Urinary bladder (tissue), 3 donors: ENCODE measurements at regions not wholly inside any gene's neighbourhood (a gene's known extent, or its start where the extent isn't known, plus 50 kb on each side); places are given as distances from the start of the nearest gene placed in this dataset.

Experiments used
- DNase-seq: peaks from one replicate; pipeline ENCODE4 v3.0.0-alpha.2; 2015; ENCODE audit errors: extremely low spot score
- H3K27ac ChIP-seq: one replicate; pipeline ENCODE4 v1.5.1; 2013; ENCODE audit warnings: low read depth, mild to moderate bottlenecking, moderate library complexity
- H3K36me3 ChIP-seq: one replicate; pipeline ENCODE4 v1.6.1; 2013; ENCODE audit warnings: mild to moderate bottlenecking, moderate library complexity; ENCODE audit not compliant: insufficient read depth
- H3K4me1 ChIP-seq: one replicate; pipeline ENCODE4 v1.6.1; 2013; ENCODE audit warnings: mild to moderate bottlenecking, moderate library complexity; ENCODE audit not compliant: insufficient read depth
- H3K4me3 ChIP-seq: one replicate; pipeline ENCODE4 v1.5.1; 2013; ENCODE audit warnings: low read depth, low read length
- WGBS: extraction: QIAGEN DNeasy Blood & Tissue Kit; methylation state at CpG from one replicate; pipeline ENCODE4 v1.1.7; 2013; 5-methylcytosine and 5-hydroxymethylcytosine counted together
- donor health status: healthy with polysubstance abuse.
- donor health status: healthy.

GRCh38 chr4:189046642-189047041 is 894.0 kb upstream of the FRG1 start:
- H3K36me3 ChIP-seq = no peaks in the 10 kb centered on the region
- H3K4me3 ChIP-seq = no peak overlapping the region
- DNase-seq = no peak
- 87% methylated on average over 1 of the region's 1 CpG for WGBS
- H3K4me1 ChIP-seq = no peaks in the 10 kb centered on the region
- H3K27ac ChIP-seq = no peak overlapping the region

GRCh38 chr4:189048119-189048518 is 892.6 kb upstream of the FRG1 start:
- no peak overlapping the region for H3K4me3 ChIP-seq
- H3K4me1 ChIP-seq = no peaks in the 10 kb centered on the region
- WGBS = 61% methylated on average over 1 of the region's 1 CpG
- H3K36me3 ChIP-seq = no peaks in the 10 kb centered on the region
- H3K27ac ChIP-seq = no peak overlapping the region
- DNase-seq = no peak

GRCh38 chr4:189049682-189050081 is 891.0 kb upstream of the FRG1 start:
- 66% methylated on average over 8 of the region's 8 CpGs for WGBS
- Histone ChIP-seq H3K36me3 (no peaks in the 10 kb centered on the region), H3K4me3 (no peak overlapping the region), H3K27ac (no peak overlapping the region), H3K4me1 (no peaks in the 10 kb centered on the region)
- no peak for DNase-seq

GRCh38 chr4:189050643-189051042 is 890.0 kb upstream of the FRG1 start:
- Histone ChIP-seq H3K27ac (no peak overlapping the region), H3K4me3 (no peak overlapping the region), H3K36me3 (no peaks in the 10 kb centered on the region), H3K4me1 (no peaks in the 10 kb centered on the region)
- no peak for DNase-seq
- WGBS = 45% methylated on average over 8 of the region's 8 CpGs

GRCh38 chr4:189053621-189054020 is 887.1 kb upstream of the FRG1 start:
- no peak for DNase-seq
- Histone ChIP-seq H3K4me3 (no peak overlapping the region), H3K4me1 (no peaks in the 10 kb centered on the region), H3K36me3 (no peaks in the 10 kb centered on the region), H3K27ac (no peak overlapping the region)
- 75% methylated on average over 7 of the region's 7 CpGs for WGBS

- no peak overlapping the region for H3K27ac ChIP-seq
- no peak overlapping the region for H3K4me3 ChIP-seq
- WGBS = 31% methylated on average over 1 of the region's 1 CpG
- DNase-seq = no peak
- H3K4me1 ChIP-seq = no peaks in the 10 kb centered on the region
- no peaks in the 10 kb centered on the region for H3K36me3 ChIP-seq
These were observed 880.6 kb upstream of the FRG1 start for GRCh38 chr4:189060104-189060503.

- H3K4me3 ChIP-seq = no peak overlapping the region
- WGBS = 77% methylated on average over 2 of the region's 2 CpGs
- H3K27ac ChIP-seq = no peak overlapping the region
- no peak for DNase-seq
- H3K36me3 ChIP-seq = no peaks in the 10 kb centered on the region
- H3K4me1 ChIP-seq = no peaks in the 10 kb centered on the region
These were observed 878.4 kb upstream of the FRG1 start for GRCh38 chr4:189062047-189062820.

- no peak for DNase-seq
- no peaks in the 10 kb centered on the region for H3K36me3 ChIP-seq
- no peak overlapping the region for H3K4me3 ChIP-seq
- no peaks in the 10 kb centered on the region for H3K4me1 ChIP-seq
- 69% methylated on average over 1 of the region's 1 CpG for WGBS
- no peak overlapping the region for H3K27ac ChIP-seq
These were observed 870.9 kb upstream of the FRG1 start for GRCh38 chr4:189069772-189070171.

- WGBS = 68% methylated on average over 6 of the region's 6 CpGs
- no peak overlapping the region for H3K4me3 ChIP-seq
- no peaks in the 10 kb centered on the region for H3K36me3 ChIP-seq
- no peaks in the 10 kb centered on the region for H3K4me1 ChIP-seq
- no peak for DNase-seq
- no peak overlapping the region for H3K27ac ChIP-seq
These were observed 869.4 kb upstream of the FRG1 start for GRCh38 chr4:189071241-189071640.

- no peaks in the 10 kb centered on the region for H3K4me1 ChIP-seq
- DNase-seq = no peak
- H3K4me3 ChIP-seq = no peak overlapping the region
- no peak overlapping the region for H3K27ac ChIP-seq
- H3K36me3 ChIP-seq = no peaks in the 10 kb centered on the region
- 65% methylated on average over 6 of the region's 6 CpGs for WGBS
These were observed 866.9 kb upstream of the FRG1 start for GRCh38 chr4:189073739-189074138.

GRCh38 chr4:189081826-189082225 is 858.8 kb upstream of the FRG1 start:
- Histone ChIP-seq H3K4me3 (no peak overlapping the region), H3K27ac (no peak overlapping the region), H3K4me1 (no peaks in the 10 kb centered on the region), H3K36me3 (no peaks in the 10 kb centered on the region)
- DNase-seq = no peak

- Histone ChIP-seq H3K4me1 (no peaks in the 10 kb centered on the region), H3K36me3 (no peaks in the 10 kb centered on the region), H3K4me3 (no peak overlapping the region), H3K27ac (no peak overlapping the region)
- WGBS = 63% methylated on average over 5 of the region's 5 CpGs
- DNase-seq = no peak
These were observed 856.9 kb upstream of the FRG1 start for GRCh38 chr4:189083769-189084168.

GRCh38 chr4:189084671-189085070 is 856.0 kb upstream of the FRG1 start:
- H3K4me3 ChIP-seq = no peak overlapping the region
- DNase-seq = no peak
- H3K27ac ChIP-seq = no peak overlapping the region
- H3K4me1 ChIP-seq = no peaks in the 10 kb centered on the region
- WGBS = 71% methylated on average over 4 of the region's 4 CpGs
- no peaks in the 10 kb centered on the region for H3K36me3 ChIP-seq

GRCh38 chr4:189087971-189088370 is 852.7 kb upstream of the FRG1 start:
- Histone ChIP-seq H3K27ac (no peak overlapping the region), H3K36me3 (no peaks in the 10 kb centered on the region)
- WGBS = 57% methylated on average over 2 of the region's 2 CpGs

GRCh38 chr4:189088780-189089179 is 851.9 kb upstream of the FRG1 start:
- Histone ChIP-seq H3K27ac (no peak overlapping the region), H3K36me3 (no peaks in the 10 kb centered on the region), H3K4me3 (no peak overlapping the region), H3K4me1 (no peaks in the 10 kb centered on the region)
- WGBS = 17% methylated on average over 5 of the region's 5 CpGs
- no peak for DNase-seq

More at GRCh38 chr4:189087971-189088370, 852.7 kb upstream of the FRG1 start:
- no peak for DNase-seq
- Histone ChIP-seq H3K4me1 (no peaks in the 10 kb centered on the region), H3K4me3 (no peak overlapping the region)
